Gastrocnemius medialis (tissue), 4 donors: ENCODE measurements at regions not wholly inside any gene's neighbourhood (a gene's known extent, or its start where the extent isn't known, plus 50 kb on each side); places are given as distances from the start of the nearest gene placed in this dataset.

Source experiments
- CTCF ChIP-seq, 5 experiments: fragments of 450-650 bp in 3 of 5; fragments of 200-600 bp in 2 of 5; sonication (generic) in 2 of 5; IDR thresholded peaks in 4 of 5; conservative IDR thresholded peaks in 1 of 5; 1 replicate in 4 of 5; 2 replicates in 1 of 5; pipeline ENCODE4 v1.5.1; 2016 to 2019; ENCODE audit warnings: antibody characterized with exemption in 5 of 5, mild to moderate bottlenecking in 3 of 5, moderate library complexity in 3 of 5
- POLR2A ChIP-seq, 2 donors: fragments of 450-650 bp; IDR thresholded peaks; one replicate each; pipeline ENCODE4 v1.6.1; 2017; ENCODE audit warnings: antibody characterized with exemption in 2 of 2, mild to moderate bottlenecking in 2 of 2, moderate library complexity in 2 of 2

GRCh38 chr3:137084586-137084985 is 126.8 kb downstream of the IL20RB start:
- TF ChIP-seq CTCF (IDR thresholded peaks at IDR 0.05 in 4 of 5, conservative IDR thresholded peaks at IDR 0.05 in 1 of 5) (no peak), POLR2A (IDR thresholded peaks at IDR 0.05) (no peak)
